HG03066 (cell line): ENCODE measurements at regions not wholly inside any gene's neighbourhood (a gene's known extent, or its start where the extent isn't known, plus 50 kb on each side); places are given as distances from the start of the nearest gene placed in this dataset.

Experiments used
- ATAC-seq: cut with Tn5 transposase; IDR thresholded peaks from one replicate; pipeline ENCODE4 v1.9.1; 2021; ENCODE audit warnings: low read depth; ENCODE audit not compliant: unreplicated experiment

DNA sequence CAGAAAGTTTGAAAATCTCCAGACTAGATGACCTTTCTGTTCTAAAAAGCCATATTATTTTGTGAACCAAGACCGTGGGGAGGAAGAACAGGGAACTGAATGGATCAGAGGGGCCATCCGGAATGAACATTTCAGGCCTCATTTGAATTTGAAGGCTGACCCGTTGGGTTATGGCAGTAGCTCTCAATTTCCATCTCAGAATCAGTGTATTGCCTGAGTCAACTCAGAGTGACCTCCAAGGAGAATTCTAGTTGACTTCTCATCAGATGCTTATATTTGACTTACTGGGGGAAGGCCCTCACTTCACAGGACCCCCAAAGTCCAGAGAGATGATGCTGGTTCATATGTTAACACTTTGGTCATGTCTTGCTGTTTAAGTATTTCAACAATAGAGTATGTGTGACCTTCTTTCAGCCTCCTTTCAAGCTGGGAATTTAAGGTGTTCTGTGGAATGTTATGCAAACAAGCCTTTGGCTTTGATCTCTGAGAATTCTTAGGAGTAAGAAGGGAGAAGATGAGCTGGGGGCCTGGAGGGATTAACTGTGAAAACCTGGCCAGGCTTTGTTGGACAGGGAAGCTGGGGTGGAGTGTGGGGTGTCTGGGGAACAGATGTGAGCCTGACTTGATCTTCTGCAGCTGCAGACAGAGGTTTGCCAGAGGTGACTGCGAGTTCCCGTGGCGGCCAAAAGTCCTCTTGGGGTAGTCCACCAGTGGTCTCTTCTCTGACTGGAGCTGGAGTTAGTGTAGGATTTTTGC lies 111.2 kb upstream of the RGMA start:
- no peak for ATAC-seq

DNA sequence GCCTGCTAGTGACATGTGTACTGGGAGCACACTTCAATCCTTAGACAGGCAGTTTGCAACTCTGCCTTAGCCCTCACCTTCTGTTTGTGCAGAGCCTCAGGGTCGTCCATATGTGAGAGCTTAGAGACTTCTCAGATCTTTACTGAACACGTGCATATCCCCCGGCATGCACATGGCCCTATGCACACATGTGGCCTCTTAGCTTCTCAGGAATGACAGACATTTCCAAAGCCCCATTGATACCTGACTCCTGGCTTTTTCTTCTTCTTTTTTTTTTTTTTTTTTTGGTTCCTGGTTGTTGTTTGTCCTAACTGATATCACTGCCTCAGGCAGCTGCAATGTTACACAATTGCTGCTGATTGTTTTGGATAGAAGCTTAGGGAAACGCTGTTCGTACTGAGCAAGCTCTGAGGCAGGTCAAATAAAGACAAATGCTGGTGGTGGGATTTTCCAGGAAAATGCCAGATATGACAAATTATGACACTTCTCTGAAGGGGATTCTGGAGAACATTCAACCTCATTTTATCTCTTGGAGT lies 107.2 kb upstream of the RGMA start:
- ATAC-seq, result no peak

- ATAC-seq, result no peak
Observed at GRCh38 chr15:93195109-93195508, 106.1 kb upstream of the RGMA start.

- no peak for ATAC-seq
Observed at GRCh38 chr15:93190238-93190637, 101.2 kb upstream of the RGMA start.

- ATAC-seq, result no peak
Observed at GRCh38 chr15:93189561-93189960, 100.5 kb upstream of the RGMA start.

- ATAC-seq, result no peak
Observed at GRCh38 chr15:93188236-93188635, 99.2 kb upstream of the RGMA start.

GRCh38 chr15:93185796-93186195 lies 96.8 kb upstream of the RGMA start:
- no peak for ATAC-seq

DNA sequence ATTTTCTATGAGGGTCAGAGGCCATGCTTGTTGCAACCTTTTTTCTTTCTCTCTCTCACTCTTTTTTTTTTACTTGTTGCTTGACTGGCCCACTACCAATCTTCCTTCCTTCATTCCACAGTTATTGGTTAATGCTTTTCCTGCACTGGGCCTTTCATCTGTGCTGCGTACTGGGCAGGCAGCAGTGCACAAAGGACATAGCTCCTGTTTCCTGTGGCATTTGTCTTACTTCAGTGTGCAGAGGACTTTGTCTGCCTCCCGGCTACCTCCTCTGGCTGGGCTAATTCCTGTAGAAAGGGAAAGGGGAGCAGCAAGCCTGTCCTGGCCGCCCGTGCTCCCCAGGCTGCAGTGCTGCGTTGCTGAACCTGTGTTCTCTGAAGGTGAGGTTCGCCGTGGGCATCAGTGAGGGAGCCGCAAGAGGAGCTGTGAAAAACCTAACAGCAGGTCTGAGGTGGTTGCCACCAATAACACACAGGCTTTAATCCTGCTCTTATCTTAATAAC lies 93.7 kb upstream of the RGMA start:
- no peak for ATAC-seq

DNA sequence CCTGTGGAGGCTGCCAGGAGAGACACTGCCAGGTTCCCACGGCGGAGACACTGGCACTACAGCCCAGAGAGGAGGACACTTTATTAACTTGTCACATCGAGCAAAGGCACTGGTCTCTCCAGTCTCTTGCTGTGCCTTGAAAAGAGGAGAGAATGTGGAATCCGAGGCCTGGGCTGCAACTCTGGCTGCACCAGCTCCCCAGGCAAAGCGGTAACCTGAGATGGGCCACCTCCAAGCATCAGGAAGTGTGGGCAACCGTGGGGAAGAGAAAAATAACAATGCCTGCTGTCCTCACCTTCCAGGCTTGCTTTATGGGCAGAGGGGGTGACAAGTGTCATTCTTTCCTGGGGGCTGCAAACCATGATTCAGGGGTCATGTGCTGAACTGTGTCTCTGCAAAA lies 91.6 kb upstream of the RGMA start:
- no peak for ATAC-seq

DNA sequence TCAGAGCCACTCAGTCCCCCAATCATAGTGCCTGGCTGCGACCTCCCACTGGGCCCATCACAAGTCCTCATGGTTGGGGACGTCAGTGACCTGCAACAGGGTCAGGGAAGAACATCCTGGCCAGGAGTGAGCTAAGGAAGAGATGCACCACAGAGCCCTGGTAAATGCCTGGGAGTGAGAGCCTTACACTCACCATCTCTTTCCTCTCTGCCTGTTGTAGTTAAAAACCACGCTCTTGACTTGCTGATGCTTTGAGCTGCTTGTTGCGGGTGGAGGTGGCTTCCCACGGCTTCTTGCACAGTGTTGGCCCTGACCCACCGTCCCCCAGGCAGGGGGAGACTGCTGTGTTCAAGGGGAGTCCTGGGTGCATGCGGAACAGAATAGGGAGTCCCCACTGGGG lies 91.1 kb upstream of the RGMA start:
- ATAC-seq, result no peak

GRCh38 chr15:93179700-93180102 lies 90.7 kb upstream of the RGMA start:
- ATAC-seq, result no peak

- no peak for ATAC-seq
Observed at GRCh38 chr15:93179072-93179471, 90.1 kb upstream of the RGMA start.

GRCh38 chr15:93178371-93178770 lies 89.4 kb upstream of the RGMA start:
- ATAC-seq, result no peak

DNA sequence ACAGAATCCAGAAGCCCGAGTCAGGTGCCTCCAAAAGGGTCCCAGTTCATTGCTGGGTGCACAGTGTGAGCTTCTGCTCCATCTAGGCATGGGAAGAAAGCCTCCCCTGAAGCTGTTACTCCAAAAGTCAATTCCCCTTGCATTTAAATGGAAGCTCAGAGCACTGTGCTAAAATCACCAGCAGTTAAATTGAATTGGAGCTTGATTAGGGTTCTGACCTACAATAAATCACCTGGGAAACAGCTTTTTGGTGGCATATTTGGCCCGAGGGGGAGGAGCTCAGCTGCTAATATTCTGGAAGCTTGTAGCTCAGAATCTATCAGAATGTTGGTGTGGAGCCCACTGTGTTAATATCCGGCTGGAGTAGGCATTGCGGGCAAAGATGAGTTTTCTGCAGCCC lies 87.1 kb upstream of the RGMA start:
- no peak for ATAC-seq

GRCh38 chr15:93174836-93175235 lies 85.8 kb upstream of the RGMA start:
- ATAC-seq, result no peak

DNA sequence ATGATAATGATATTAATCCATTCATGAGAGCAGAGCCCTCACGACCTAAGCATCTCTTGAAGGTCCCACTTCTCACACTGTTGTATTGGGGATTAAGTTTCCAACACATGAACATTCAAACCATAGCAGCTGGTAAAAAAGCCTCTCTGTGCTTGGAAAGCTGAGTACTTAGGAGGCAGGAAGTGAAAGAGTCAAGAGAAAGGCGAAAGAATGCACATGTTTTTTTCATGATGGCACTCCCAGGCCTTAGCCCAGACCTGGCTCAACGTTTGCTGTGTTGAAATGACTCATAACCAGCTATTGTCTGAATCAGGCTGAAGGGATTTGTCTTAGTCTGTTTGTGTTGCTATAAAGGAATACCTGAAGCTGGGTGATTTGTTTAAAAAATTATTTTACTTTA lies 84.4 kb upstream of the RGMA start:
- ATAC-seq, result no peak

DNA sequence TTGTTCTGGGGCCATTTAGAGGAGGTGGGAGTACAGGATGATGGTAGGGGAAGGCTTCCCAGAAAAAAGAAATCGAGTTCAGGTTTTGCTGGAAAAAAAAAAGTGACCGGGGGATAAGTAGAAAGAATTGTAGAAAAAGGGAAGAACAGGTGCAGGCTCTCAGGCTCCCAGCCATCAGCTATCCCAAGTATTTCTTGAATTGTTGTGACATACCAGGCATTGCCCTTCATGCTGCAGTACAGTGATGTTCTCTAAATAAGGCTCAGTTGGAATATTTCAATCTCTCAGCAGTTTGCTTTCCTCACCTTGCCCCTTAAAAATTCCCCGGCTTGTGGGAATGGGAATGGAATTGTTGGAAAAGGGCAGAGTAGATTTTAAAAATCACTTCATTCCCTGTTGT lies 82.5 kb upstream of the RGMA start:
- ATAC-seq, result no peak

DNA sequence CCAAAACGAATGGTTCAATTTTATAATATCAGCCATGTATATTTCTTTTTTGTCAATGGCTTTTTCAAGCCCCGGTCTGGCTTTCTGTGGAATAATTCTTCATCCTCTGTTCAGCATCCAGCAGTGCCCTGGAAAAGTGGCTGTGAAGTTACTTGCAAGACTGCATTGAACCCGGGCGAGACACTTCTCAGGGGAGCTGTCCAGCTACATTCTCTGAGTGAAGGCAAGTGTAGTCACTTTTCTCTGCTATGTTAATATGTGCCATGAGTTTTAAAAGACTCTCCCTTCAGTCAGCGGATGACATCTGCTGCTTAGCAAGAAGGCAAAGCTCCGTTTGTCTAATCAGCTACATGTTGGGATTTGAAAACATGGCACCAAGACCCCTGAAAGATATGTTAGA lies 81.3 kb upstream of the RGMA start:
- ATAC-seq, result no peak

DNA sequence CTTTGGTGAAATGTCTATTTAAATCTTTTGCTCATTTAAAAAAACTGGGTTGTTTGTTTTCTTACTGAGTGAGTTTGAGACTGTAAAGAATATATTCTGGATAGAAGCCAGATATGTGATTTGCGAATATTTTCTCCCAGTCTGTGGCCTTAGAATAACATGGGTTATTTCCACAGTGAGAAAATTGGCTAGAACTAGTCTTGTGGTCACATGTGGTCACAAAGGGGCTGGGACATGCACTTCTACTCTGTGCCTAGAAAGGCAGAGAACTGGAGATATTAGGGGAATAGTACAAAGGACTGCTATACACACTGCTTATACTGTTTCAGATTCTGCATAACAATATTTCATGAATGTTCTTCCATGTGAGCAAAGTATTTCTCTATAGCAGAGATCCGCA lies 79.9 kb upstream of the RGMA start:
- ATAC-seq, result no peak

DNA sequence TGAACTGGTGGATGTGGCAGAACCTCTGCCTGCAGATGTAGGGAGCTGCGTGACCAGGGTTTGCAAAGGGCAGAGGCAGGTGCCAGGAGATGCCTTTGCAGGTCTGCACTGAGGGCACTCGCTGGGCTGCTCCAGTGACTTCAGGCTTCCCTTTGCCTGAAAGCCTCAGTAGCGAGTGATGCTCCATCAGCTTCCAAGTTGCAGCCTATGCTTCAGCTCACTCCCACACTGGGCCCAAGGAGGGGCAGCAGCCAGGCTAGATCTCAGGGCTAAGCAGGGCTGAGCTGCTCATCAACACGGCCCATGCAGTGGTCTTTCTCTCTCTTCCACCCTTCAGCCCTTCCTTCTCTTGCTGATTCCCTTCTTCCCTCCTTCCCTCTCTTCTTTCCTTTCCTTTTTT lies 78.3 kb upstream of the RGMA start:
- no peak for ATAC-seq

DNA sequence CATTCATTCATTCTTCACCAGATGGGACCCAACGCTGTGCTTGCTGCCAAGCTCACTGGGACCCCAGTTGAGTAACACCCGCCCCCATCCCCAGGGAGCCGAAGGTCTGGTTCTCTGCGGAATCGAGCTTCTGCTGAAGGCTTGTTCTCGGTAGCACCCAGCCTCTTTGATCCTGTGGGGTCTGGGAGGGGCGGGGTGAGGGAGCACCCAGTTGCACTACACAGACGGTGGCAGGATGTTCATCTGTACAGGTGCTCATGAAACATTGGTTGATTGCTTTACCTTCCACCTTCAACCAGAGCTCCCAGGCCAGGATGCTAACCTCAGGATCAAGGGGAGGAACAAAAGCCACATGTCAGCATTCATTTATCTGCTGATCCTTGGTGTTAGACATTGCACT lies 77.7 kb upstream of the RGMA start:
- ATAC-seq, result no peak

- no peak for ATAC-seq
Observed at GRCh38 chr15:93165734-93166470, 76.9 kb upstream of the RGMA start.
